ENCODE measurements at regions not wholly inside any gene's neighbourhood (a gene's known extent, or its start where the extent isn't known, plus 50 kb on each side); places are given as distances from the start of the nearest gene placed in this dataset.

GRCh38 chr11:33500332-33500731 is 200.3 kb downstream of the C11orf91 start:
- ATAC-seq (ENCODE audit: poor library complexity) (no peak), DNase-seq (no peak)
- intact Hi-C loops (cut with DNase I), result no loop called here

GRCh38 chr11:33492596-33492995 is 208.0 kb downstream of the C11orf91 start:
- no peak for DNase-seq
- intact Hi-C loops (cut with DNase I), result no loop called here
- no peak for ATAC-seq (ENCODE audit: poor library complexity)

GRCh38 chr11:33490842-33491370 is 209.7 kb downstream of the C11orf91 start:
- ATAC-seq (ENCODE audit: poor library complexity) (no peak), DNase-seq (no peak)
- intact Hi-C loops (cut with DNase I), result no loop called here

- intact Hi-C loops (cut with DNase I), result no loop called here
- no peak for ATAC-seq (ENCODE audit: poor library complexity)
- DNase-seq, result no peak
These were observed 211.7 kb downstream of the C11orf91 start for GRCh38 chr11:33488971-33489370.

GRCh38 chr11:33480626-33481025 is 220.0 kb downstream of the C11orf91 start:
- DNase-seq, result no peak
- intact Hi-C loops (cut with DNase I), result no loop called here
- ATAC-seq (ENCODE audit: poor library complexity), result no peak

- no peak for ATAC-seq (ENCODE audit: poor library complexity)
- intact Hi-C loops (cut with DNase I), result no loop called here
- DNase-seq, result no peak
These were observed 221.4 kb downstream of the C11orf91 start for GRCh38 chr11:33479231-33479630.

GRCh38 chr11:33478111-33478573 is 221.0 kb downstream of the HIPK3 start:
- intact Hi-C loops (cut with DNase I), result no loop called here
- ATAC-seq (ENCODE audit: poor library complexity) (no peak), DNase-seq (no peak)

GRCh38 chr11:33476945-33477606 is 219.9 kb downstream of the HIPK3 start:
- DNase-seq (no peak), ATAC-seq (ENCODE audit: poor library complexity) (no peak)
- intact Hi-C loops (cut with DNase I), result no loop called here

GRCh38 chr11:33475993-33476392 is 218.8 kb downstream of the HIPK3 start:
- ATAC-seq (ENCODE audit: poor library complexity), result no peak
- intact Hi-C loops (cut with DNase I), result no loop called here

GRCh38 chr11:33474866-33475265 is 217.7 kb downstream of the HIPK3 start:
- ATAC-seq (ENCODE audit: poor library complexity) (no peak), DNase-seq (no peak)
- intact Hi-C loops (cut with DNase I), result no loop called here

More at GRCh38 chr11:33475993-33476392, 218.8 kb downstream of the HIPK3 start:
- no peak for DNase-seq

- DNase-seq, result no peak
- intact Hi-C loops (cut with DNase I), result no loop called here
- ATAC-seq (ENCODE audit: poor library complexity), result no peak
These were observed 214.4 kb downstream of the HIPK3 start for GRCh38 chr11:33471541-33471940.

- ATAC-seq (ENCODE audit: poor library complexity), result no peak
- intact Hi-C loops (cut with DNase I), result loop anchor here (5.0 kb wide), 1 partner anchor 64 kb away; no protein-coding TSS in a partner anchor
- DNase-seq, result no peak
These were observed 210.8 kb downstream of the HIPK3 start for GRCh38 chr11:33467966-33468365.

- no peak for ATAC-seq (ENCODE audit: poor library complexity)
- no peak for DNase-seq
- intact Hi-C loops (cut with DNase I), result no loop called here
These were observed 205.9 kb downstream of the HIPK3 start for GRCh38 chr11:33463059-33463458.

- DNase-seq (no peak), ATAC-seq (ENCODE audit: poor library complexity) (no peak)
- intact Hi-C loops (cut with DNase I), result no loop called here
These were observed 204.4 kb downstream of the HIPK3 start for GRCh38 chr11:33461369-33462125.

- intact Hi-C loops (cut with DNase I), result no loop called here
- DNase-seq (no peak), ATAC-seq (ENCODE audit: poor library complexity) (no peak)
These were observed 200.8 kb downstream of the HIPK3 start for GRCh38 chr11:33457948-33458347.

- ATAC-seq (ENCODE audit: poor library complexity) (no peak), DNase-seq (no peak)
- intact Hi-C loops (cut with DNase I), result no loop called here
These were observed 198.8 kb downstream of the HIPK3 start for GRCh38 chr11:33455867-33456463.

- ATAC-seq (ENCODE audit: poor library complexity) (no peak), DNase-seq (no peak)
- intact Hi-C loops (cut with DNase I), result no loop called here
These were observed 197.1 kb downstream of the HIPK3 start for GRCh38 chr11:33454264-33454663.

- no peak for DNase-seq
- no peak for ATAC-seq (ENCODE audit: poor library complexity)
- intact Hi-C loops (cut with DNase I), result no loop called here
These were observed 195.8 kb downstream of the HIPK3 start for GRCh38 chr11:33452836-33453624.

GRCh38 chr11:33451364-33451763 is 194.2 kb downstream of the HIPK3 start:
- intact Hi-C loops (cut with DNase I), result no loop called here
- DNase-seq, result no peak
- ATAC-seq (ENCODE audit: poor library complexity), result no peak

Data from Right ventricle myocardium superior (tissue), 1 donor.